ENCODE measurements at regions not wholly inside any gene's neighbourhood (a gene's known extent, or its start where the extent isn't known, plus 50 kb on each side); places are given as distances from the start of the nearest gene placed in this dataset.

GRCh38 chr3:170780471-170780870 lies 89.5 kb downstream of the RPL22L1 start:
- no peak for FAIRE-seq

GRCh38 chr3:170778240-170779217 lies 91.5 kb downstream of the RPL22L1 start:
- no peak for FAIRE-seq

DNA sequence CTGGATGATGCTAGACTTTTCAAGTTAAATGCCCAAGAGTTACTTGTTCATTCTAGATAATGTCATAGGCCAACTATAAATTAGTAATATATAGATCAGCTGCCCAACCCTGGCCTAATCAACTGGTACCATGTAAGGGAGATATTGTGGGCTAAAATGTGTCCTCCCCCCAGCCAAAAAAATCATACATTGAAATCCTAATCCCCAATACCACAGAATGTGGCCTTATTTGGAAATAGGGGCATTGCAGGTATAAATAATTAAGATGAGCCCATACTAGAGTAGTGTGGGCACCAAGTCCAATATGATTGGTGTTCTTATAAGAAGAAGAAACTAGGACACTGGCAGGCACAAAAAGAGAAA lies 92.5 kb downstream of the RPL22L1 start:
- no peak for FAIRE-seq

GRCh38 chr3:170776887-170777563 lies 93.0 kb downstream of the RPL22L1 start:
- no peak for FAIRE-seq

DNA sequence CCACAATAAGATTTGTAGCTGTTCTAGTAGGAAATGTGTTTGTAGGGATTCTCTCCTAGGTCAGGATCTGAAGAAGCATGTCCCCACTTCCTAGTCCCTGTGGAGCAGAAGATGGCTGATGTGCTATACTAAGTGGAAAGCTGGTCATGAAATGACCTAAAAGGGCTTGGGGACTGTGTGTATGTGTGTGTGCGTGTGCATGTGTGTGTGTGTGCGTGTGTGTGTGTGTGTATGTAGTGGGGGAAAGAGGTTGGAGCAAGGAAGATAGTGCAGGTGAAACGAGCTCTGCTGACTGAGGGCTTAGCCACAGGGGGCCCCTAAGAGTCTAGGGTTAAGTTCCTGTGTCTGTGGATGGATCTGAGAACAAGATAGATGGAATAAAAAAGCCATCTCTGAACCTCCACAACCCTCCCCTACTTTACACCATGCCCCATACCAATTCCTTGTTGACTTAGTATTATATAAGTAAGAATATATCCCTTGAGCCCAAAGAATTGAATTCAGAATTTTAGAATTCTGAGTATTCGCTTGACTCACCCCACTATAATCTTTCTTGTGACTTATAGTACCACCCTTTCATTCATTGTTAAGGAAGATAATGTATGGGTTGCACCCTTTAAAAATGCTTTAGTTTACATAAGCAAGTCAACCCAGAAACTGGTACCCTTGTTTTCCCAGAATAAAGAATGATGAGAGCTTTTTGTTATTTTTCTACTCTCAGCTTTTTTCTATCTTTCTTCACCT lies 96.1 kb downstream of the RPL22L1 start:
- FAIRE-seq = no peak

GRCh38 chr3:170772175-170772574 lies 97.8 kb downstream of the RPL22L1 start:
- FAIRE-seq = peak; percentile 98

DNA sequence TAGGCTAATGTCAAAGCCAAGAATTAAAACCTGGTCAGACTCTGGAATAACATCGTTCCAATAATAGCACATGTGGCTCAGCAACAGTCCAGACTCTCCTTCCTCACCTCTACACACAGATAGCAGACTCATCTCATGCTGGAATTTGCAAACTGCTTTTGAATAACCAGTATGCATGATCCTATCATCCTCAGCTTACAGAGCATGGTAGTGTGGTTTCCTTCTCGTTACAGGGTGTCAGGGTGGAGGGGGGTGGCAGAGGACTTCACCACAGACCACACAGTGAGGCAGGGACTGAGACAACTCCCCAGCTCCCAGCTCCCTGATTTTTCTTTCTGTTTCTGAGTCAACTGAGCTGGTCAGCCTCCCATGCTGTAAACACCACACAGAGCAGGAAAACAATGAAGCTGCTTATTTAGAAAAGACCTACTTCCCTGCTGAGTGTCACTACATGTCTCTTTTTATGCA lies 101.6 kb downstream of the RPL22L1 start:
- no peak for FAIRE-seq

DNA sequence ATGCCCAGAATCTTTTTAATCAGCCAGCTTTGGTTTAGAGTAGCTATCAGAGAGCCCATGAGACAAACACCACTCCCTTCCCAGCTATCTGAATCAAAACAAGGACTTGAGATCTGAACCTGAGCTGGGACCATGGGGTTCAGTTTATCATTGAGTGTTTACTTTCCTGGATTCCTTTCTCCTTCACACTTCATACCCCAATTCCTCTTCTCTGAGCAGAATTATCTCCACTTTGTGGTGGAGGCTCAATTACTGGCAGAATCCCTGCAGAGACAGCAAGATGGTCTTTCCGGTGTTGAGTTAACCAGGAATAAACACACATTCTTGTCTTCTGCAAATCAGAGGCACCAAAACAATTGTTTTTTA lies 102.4 kb downstream of the RPL22L1 start:
- no peak for FAIRE-seq

DNA sequence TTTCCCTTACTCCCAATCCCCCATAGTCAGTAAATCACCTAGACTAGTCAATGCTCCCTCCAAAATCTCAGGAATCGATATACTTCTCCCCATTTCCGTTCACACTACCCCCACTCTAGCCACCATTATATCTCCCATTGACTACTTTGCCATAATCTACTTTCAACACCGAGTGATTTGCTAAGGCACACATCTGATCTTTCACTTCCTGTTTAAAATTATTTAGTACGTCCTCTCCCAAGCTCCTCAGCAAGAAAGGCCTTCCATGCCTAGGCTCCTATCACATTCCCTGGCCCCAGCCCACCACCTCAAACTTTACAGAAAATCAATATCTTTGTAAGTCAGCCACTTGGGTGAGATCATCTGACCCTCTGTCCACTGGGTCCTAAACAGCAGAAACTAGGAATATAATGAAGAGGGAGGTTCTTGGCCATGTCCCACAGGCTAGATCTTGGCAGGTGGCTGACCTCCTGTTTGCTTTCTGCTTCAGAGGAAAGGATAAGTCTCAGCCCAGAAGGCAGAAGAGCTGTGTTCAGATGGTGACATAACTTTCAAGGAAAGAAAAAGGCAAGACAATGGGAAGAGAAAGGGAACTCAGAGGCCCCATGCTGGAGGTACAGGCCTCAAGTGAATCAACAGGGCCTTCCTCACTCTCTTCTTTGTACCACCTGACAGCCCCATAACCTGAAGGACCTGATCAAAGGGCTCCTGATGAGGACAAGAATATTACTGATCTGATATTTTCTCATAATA lies 103.0 kb downstream of the RPL22L1 start:
- no peak for FAIRE-seq

- no peak for FAIRE-seq
These were observed 103.7 kb downstream of the RPL22L1 start for GRCh38 chr3:170766253-170766652.

- FAIRE-seq = no peak
These were observed 104.4 kb downstream of the RPL22L1 start for GRCh38 chr3:170765419-170766078.

DNA sequence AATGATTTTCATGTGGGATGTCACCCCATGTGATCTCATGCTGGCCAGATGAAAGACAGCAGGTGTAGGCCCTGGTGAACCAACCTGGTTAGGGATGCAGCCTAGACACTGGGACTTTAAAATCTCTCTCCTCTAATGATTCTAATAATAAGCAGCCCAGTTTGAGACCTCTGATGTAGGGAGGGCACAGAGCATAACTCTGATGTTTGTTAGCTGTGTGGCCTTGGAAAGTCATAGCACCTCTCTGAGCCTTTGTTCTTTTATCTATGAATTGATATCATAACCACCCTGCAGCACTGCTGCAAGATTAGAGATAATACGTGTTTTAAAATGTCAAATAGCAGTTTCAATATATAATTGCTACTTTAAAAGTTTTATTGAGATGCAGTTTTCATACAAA lies 106.0 kb downstream of the RPL22L1 start:
- FAIRE-seq = no peak

- FAIRE-seq = no peak
These were observed 107.9 kb downstream of the RPL22L1 start for GRCh38 chr3:170762064-170762463.

- FAIRE-seq = no peak
These were observed 108.9 kb downstream of the RPL22L1 start for GRCh38 chr3:170761103-170761502.

GRCh38 chr3:170760174-170760526 lies 109.8 kb downstream of the RPL22L1 start:
- no peak for FAIRE-seq

DNA sequence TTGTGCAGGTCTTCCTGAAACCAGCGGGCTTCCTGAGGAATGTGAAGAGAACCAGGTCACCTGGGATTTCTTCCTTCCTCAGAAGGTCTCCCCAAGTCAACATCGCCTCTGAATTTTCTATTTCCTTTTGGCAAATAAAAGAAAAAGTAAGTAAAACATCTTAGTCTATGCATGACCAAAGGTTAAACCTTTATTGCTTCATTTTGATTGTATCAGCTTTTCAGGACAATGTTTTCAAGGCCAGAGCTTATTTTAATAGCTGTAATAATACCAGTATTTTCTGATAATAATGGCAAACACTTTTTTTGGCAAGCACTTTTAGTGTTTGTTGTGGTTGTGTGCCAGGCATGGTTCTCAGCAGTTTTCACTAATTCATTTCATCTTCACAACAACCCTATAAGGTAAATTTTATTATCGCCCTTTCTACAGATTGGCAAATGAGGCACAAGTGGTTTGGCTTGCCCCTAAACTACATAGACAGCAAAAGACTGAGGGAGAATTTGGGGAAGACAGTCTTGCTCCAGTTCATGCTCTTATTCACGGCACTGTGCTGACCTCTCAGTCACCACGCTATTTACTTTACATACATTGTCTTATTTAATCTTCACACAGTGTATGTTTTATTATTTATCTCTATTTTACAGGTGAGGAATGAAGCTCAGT lies 110.4 kb downstream of the RPL22L1 start:
- no peak for FAIRE-seq

DNA sequence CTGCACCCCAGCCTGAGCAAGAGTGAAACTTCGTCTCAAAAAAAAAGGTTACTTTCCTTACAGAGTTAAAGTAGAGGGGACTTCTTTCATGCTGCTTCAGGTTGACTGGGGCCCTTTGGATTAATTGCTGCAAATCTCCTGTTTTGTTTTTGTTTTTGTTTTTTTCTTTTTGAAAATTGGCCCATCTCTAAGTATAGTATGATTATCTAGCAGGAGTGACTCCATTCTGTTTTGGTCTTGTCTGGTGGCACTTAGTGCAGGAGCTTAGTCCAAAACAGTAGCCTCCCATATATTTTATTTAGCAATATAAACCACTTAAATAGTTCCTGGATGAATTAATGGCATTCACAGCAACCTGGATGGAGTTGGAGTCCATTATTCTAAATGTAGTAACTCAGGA lies 113.0 kb downstream of the RPL22L1 start:
- no peak for FAIRE-seq

GRCh38 chr3:170754311-170754693 lies 115.7 kb downstream of the RPL22L1 start:
- FAIRE-seq = no peak

- FAIRE-seq = no peak
These were observed 116.3 kb downstream of the RPL22L1 start for GRCh38 chr3:170753421-170754310.

GRCh38 chr3:170752571-170753155 lies 117.3 kb downstream of the RPL22L1 start:
- FAIRE-seq = no peak
